ENCODE measurements at regions not wholly inside any gene's neighbourhood (a gene's known extent, or its start where the extent isn't known, plus 50 kb on each side); places are given as distances from the start of the nearest gene placed in this dataset.

DNA sequence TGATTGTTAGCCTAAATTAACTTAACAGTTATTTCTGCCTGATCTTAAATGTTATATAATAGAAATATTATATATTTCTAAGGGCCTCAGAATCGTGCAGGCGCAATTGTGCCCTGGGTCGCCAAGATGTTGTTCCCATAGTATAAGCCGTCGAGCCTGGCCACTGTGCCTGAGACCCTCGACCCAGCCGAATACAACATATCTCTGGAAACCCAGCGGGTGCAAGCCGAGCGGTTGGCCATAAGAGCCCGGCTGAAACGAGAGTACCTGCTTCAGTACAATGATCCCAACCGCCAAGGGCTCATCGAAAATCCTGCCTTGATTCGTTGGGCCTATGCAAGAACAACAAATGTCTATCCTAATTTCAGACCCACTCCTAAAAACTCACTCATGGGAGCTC, 549.8 kb downstream of the KCTD8 start:
- Histone ChIP-seq H3K36me3 (no peaks in the 10 kb centered on the region), H3K4me3 (no peak overlapping the region), H3K9me3 (no peaks in the 10 kb centered on the region), H3K4me1 (no peaks in the 10 kb centered on the region), H3K27ac (no peak overlapping the region), H3K27me3 (no peaks in the 10 kb centered on the region)
- no peak for DNase-seq
- WGBS, 2 donors = 90 to 91% methylated on average over 15 of the region's 15 CpGs
- TF ChIP-seq, protein P1, sequence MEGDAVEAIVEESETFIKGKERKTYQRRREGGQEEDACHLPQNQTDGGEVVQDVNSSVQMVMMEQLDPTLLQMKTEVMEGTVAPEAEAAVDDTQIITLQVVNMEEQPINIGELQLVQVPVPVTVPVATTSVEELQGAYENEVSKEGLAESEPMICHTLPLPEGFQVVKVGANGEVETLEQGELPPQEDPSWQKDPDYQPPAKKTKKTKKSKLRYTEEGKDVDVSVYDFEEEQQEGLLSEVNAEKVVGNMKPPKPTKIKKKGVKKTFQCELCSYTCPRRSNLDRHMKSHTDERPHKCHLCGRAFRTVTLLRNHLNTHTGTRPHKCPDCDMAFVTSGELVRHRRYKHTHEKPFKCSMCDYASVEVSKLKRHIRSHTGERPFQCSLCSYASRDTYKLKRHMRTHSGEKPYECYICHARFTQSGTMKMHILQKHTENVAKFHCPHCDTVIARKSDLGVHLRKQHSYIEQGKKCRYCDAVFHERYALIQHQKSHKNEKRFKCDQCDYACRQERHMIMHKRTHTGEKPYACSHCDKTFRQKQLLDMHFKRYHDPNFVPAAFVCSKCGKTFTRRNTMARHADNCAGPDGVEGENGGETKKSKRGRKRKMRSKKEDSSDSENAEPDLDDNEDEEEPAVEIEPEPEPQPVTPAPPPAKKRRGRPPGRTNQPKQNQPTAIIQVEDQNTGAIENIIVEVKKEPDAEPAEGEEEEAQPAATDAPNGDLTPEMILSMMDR (IDR thresholded peaks at IDR 0.05) = no peak
- no peak for TF ChIP-seq POLR2AphosphoS5 (IDR thresholded peaks at IDR 0.05)
- intact Hi-C loops (cut with DNase I) = no loop called here

DNA sequence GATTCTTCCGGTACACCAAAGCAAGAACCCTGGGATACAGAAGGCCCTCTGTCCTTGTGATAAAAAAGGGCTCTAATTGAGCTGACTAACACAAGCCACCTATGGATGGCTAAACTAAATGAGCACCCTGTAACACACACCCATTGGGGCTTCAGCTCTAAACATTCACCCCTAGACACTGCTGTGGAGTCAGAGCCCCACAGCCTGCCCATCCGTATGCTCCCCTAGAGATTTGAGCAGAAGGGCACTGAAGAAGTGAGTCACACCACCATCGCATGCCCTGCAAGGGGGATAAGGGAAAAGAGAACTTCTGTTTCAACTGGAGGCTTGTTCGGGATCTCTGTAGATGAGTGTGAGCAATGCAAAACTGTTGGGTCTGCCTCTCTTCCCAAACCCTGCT, 545.2 kb downstream of the KCTD8 start:
- TF ChIP-seq POLR2A (IDR thresholded peaks at IDR 0.05) (no peak), EP300 (IDR thresholded peaks at IDR 0.05) (no peak), POLR2AphosphoS5 (IDR thresholded peaks at IDR 0.05) (no peak)
- TF ChIP-seq, protein P1 (IDR thresholded peaks at IDR 0.05) = no peak
- whole genome bisulfite sequencing, 2 donors = 88 to 93% methylated on average over 4 of the region's 4 CpGs
- Histone ChIP-seq H3K27me3 (no peaks in the 10 kb centered on the region), H3K36me3 (no peaks in the 10 kb centered on the region), H3K9me3 (no peaks in the 10 kb centered on the region), H3K27ac (no peak overlapping the region), H3K4me3 (no peak overlapping the region), H3K4me1 (no peaks in the 10 kb centered on the region)
- intact Hi-C loops (cut with DNase I) = no loop called here
- no peak for DNase-seq

DNA sequence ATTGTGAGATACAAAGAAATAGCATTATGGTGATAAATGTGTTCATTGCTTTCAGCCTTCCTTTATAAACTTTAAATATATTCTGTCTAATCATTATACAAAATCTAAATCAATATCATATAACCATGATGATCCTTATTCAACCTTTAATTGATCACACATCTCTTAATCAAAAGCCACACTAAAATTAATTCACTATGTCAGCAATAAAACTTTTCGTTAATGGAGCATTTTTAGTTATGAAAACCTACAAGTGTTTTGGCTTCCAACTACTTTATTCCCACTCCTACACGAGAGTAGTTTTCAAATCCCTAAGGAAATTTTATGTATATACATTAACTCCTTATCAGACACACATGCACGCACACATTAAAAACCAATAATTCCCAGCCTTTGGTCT, 530.2 kb downstream of the KCTD8 start:
- Histone ChIP-seq H3K27me3 (no peaks in the 10 kb centered on the region), H3K9me3 (peaks cover 0 to 4% (median 0%) of the 10 kb centered on the region in 4 donors), H3K27ac (no peak overlapping the region), H3K36me3 (no peaks in the 10 kb centered on the region), H3K4me3 (no peak overlapping the region), H3K4me1 (no peaks in the 10 kb centered on the region)
- 75 to 81% methylated on average over 3 of the region's 3 CpGs for WGBS, 2 donors
- intact Hi-C loops (cut with DNase I) = no loop called here
- DNase-seq = no peak
- no peak for TF ChIP-seq POLR2A (IDR thresholded peaks at IDR 0.05)
- TF ChIP-seq EP300 (IDR thresholded peaks at IDR 0.05) = no peak
- TF ChIP-seq, protein P1 (IDR thresholded peaks at IDR 0.05) = no peak
- TF ChIP-seq POLR2AphosphoS5 (IDR thresholded peaks at IDR 0.05) = no peak

DNA sequence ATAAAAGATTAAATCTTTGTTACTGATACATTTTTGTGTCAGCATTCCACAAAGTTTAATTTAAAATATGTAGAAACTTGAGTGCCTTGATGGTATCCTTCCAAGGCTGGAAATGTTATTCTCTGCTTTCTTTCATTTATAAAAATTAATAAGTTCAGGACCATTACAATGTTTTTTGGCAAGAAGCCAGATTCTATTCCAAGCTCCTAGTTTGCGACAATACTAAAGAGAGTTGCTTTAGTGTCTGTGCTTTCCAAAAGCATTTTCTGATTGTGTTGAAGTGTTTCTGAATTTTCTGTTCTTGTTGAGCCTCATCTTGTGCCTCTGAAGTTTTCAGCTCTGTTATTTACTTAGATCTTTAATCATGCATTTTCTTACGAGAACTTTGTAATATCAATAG, 516.2 kb downstream of the KCTD8 start:
- no peak for TF ChIP-seq POLR2A (IDR thresholded peaks at IDR 0.05)
- no peak for TF ChIP-seq POLR2AphosphoS5 (IDR thresholded peaks at IDR 0.05)
- TF ChIP-seq EP300 (IDR thresholded peaks at IDR 0.05) = no peak
- TF ChIP-seq, protein P1 (IDR thresholded peaks at IDR 0.05) = no peak
- 84% methylated on average over 2 of the region's 2 CpGs for WGBS, 2 donors
- no peak for DNase-seq
- Histone ChIP-seq H3K27ac (no peak overlapping the region), H3K4me3 (no peak overlapping the region), H3K27me3 (no peaks in the 10 kb centered on the region), H3K9me3 (no peaks in the 10 kb centered on the region), H3K4me1 (no peaks in the 10 kb centered on the region), H3K36me3 (no peaks in the 10 kb centered on the region)
- intact Hi-C loops (cut with DNase I) = no loop called here

DNA sequence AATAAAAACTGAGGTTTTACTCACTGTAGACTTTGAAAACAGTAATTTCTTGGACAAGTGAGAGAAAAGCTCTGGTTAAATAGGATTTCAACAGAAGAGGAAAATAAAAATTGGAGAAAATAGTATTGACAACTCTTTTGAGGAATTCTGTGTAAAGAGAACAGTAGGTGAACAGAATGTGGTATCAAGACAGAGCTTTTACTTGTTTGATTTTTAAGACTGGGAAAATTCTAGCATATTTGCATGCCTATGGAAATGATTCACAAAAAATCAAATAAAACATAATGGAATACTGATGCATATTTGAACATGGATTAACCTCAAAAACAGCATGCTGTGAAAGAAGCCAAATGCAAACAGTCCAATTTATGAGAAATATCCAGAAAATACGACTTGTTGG, 504.6 kb downstream of the KCTD8 start:
- Histone ChIP-seq H3K36me3 (no peaks in the 10 kb centered on the region), H3K4me1 (no peaks in the 10 kb centered on the region), H3K27ac (no peak overlapping the region), H3K9me3 (no peaks in the 10 kb centered on the region), H3K4me3 (no peak overlapping the region), H3K27me3 (no peaks in the 10 kb centered on the region)
- intact Hi-C loops (cut with DNase I) = no loop called here
- no peak for DNase-seq
- TF ChIP-seq POLR2A (IDR thresholded peaks at IDR 0.05) (no peak), EP300 (IDR thresholded peaks at IDR 0.05) (no peak), POLR2AphosphoS5 (IDR thresholded peaks at IDR 0.05) (no peak)
- TF ChIP-seq, protein P1 (IDR thresholded peaks at IDR 0.05) = no peak
- 50 to 73% methylated on average over 1 of the region's 1 CpG for WGBS, 2 donors

Measured in sigmoid colon (tissue), 6 donors.